ENCODE measurements at regions not wholly inside any gene's neighbourhood (a gene's known extent, or its start where the extent isn't known, plus 50 kb on each side); places are given as distances from the start of the nearest gene placed in this dataset.

- no peak for TF ChIP-seq FOXK2 (IDR thresholded peaks at IDR 0.05)
- no peak for TF ChIP-seq L3MBTL2 (conservative IDR thresholded peaks at IDR 0.05)
- TF ChIP-seq SP1 (IDR thresholded peaks at IDR 0.05): no peak
- TF ChIP-seq SUZ12 (IDR thresholded peaks at IDR 0.05): no peak
- no peak for TF ChIP-seq CTBP1 (IDR thresholded peaks at IDR 0.05; ENCODE audit: borderline replicate concordance)
Measured at GRCh38 chr11:109808569-109808968, 284.6 kb upstream of the ZC3H12C start.
